Vagina (tissue), 2 donors: ENCODE measurements at regions not wholly inside any gene's neighbourhood (a gene's known extent, or its start where the extent isn't known, plus 50 kb on each side); places are given as distances from the start of the nearest gene placed in this dataset.

ENCODE experiments used
- DNase-seq, 2 donors: peaks; one replicate each; pipeline ENCODE4 v3.0.0-alpha.2; 2017; ENCODE audit errors: extremely low spot score in 2 of 2
- H3K27ac ChIP-seq: fragments of 200-600 bp; sonication (generic); one replicate; pipeline ENCODE4 v1.5.1; 2019
- H3K27me3 ChIP-seq: fragments of 200-600 bp; sonication (generic); one replicate; pipeline ENCODE4 v1.5.1; 2019
- H3K36me3 ChIP-seq, 2 donors: fragments of 200-600 bp; sonication (generic); one replicate each; pipeline ENCODE4 v1.5.1; 2017 to 2019
- H3K4me1 ChIP-seq: fragments of 200-600 bp; sonication (generic); one replicate; pipeline ENCODE4 v1.5.1; 2019
- H3K4me3 ChIP-seq, 2 donors: fragments of 200-600 bp; sonication (generic); 1 replicate in 1 of 2; 2 replicates in 1 of 2; pipeline ENCODE4 v1.5.1; 2016 to 2019
- H3K9me3 ChIP-seq: fragments of 200-600 bp; sonication (generic); one replicate; pipeline ENCODE4 v1.5.1; 2019
- POLR2A ChIP-seq, 2 donors: fragments of 450-650 bp; IDR thresholded peaks; one replicate each; pipeline ENCODE4 v1.6.1; 2017; ENCODE audit warnings: antibody characterized with exemption in 2 of 2, mild to moderate bottlenecking in 2 of 2, moderate library complexity in 2 of 2
- POLR2AphosphoS5 ChIP-seq, 2 donors: sonication (generic); formaldehyde crosslinking; IDR thresholded peaks; one replicate each; pipeline ENCODE4 v1.9.0; 2017; ENCODE audit warnings: antibody characterized with exemption in 2 of 2, mild to moderate bottlenecking in 2 of 2, low read depth in 1 of 2; ENCODE audit not compliant: insufficient read depth in 1 of 2
- intact Hi-C: fragments of 100-400 bp; cut with DNase I; formaldehyde crosslinking; loops from one replicate; pipeline ENCODE4 v1.15.1; 2023
- TF ChIP-seq, protein P1 (sequence below), 3 experiments: fragments of 450-650 bp in 2 of 3; fragments of 200-600 bp in 1 of 3; sonication (generic) in 1 of 3; IDR thresholded peaks; one replicate each; pipeline ENCODE4 v1.5.1; 2017 to 2019; ENCODE audit warnings: antibody characterized with exemption in 3 of 3, mild to moderate bottlenecking in 2 of 3, moderate library complexity in 2 of 3

DNA sequence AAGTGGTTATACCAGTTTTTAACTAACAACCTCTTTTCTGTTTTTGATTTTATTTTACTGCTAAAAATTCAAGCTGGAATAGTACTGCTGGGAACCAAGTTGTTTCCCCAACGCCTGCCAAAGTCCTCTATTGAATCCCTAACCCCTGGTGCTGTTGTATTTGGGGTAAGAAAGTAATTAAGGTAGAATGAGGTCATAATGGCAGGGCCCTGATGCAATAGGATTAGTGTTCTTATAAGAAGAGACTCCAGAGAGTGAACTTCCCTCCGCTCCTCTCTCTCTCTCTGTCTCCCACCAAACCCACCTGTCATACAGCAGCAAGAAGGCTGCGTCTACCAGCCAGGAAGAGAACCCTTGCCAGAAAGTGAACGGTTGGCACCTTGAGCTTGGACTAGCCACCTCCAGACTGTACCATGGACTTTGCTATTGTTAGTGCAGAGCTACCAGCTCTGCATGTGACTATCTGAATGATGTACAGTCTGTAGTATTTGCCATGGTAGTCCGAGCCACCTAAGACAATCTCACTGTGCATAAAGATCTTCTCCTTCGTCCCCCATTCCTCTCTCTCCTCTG is 86.5 kb upstream of the KLF6 start:
- Histone ChIP-seq H3K27ac (no peak overlapping the region), H3K27me3 (no peaks in the 10 kb centered on the region), H3K4me3 (no peak overlapping the region), H3K4me1 (peaks cover 11% of the 10 kb centered on the region), H3K9me3 (no peaks in the 10 kb centered on the region), H3K36me3 (no peaks in the 10 kb centered on the region)
- intact Hi-C loops = no loop called here
- TF ChIP-seq, protein P1, sequence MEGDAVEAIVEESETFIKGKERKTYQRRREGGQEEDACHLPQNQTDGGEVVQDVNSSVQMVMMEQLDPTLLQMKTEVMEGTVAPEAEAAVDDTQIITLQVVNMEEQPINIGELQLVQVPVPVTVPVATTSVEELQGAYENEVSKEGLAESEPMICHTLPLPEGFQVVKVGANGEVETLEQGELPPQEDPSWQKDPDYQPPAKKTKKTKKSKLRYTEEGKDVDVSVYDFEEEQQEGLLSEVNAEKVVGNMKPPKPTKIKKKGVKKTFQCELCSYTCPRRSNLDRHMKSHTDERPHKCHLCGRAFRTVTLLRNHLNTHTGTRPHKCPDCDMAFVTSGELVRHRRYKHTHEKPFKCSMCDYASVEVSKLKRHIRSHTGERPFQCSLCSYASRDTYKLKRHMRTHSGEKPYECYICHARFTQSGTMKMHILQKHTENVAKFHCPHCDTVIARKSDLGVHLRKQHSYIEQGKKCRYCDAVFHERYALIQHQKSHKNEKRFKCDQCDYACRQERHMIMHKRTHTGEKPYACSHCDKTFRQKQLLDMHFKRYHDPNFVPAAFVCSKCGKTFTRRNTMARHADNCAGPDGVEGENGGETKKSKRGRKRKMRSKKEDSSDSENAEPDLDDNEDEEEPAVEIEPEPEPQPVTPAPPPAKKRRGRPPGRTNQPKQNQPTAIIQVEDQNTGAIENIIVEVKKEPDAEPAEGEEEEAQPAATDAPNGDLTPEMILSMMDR (IDR thresholded peaks at IDR 0.05) = no peak
- no peak for TF ChIP-seq POLR2AphosphoS5 (IDR thresholded peaks at IDR 0.05; ENCODE audit: insufficient read depth in 1 of 2, low read depth in 1 of 2)
- TF ChIP-seq POLR2A (IDR thresholded peaks at IDR 0.05) = no peak
- no peak for DNase-seq

DNA sequence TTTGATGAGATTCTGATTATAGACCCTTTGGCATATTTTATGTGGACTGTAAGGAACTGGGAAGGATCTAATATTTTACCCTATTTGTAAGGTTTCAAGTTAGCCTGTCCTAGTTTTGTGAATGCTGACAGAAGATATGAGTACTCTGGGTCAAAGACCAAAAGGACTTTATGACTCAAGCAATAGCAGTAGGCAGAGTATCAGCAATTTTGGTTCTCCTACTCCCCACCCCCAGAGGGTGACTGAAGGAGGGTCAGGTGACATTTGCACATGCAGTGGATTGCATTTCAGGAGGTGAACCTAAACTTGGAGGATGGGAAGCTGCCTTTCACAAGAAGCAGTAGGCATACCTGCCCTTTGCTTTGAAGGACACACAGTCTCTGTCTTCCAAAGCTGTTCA is 84.0 kb upstream of the KLF6 start:
- no peaks in the 10 kb centered on the region for H3K9me3 ChIP-seq
- H3K27me3 ChIP-seq = no peaks in the 10 kb centered on the region
- DNase-seq = no peak
- H3K4me1 ChIP-seq = peaks cover 7% of the 10 kb centered on the region
- H3K27ac ChIP-seq = no peak overlapping the region
- no peak overlapping the region for H3K4me3 ChIP-seq
- no peak for TF ChIP-seq POLR2A (IDR thresholded peaks at IDR 0.05)
- TF ChIP-seq POLR2AphosphoS5 (IDR thresholded peaks at IDR 0.05; ENCODE audit: insufficient read depth in 1 of 2, low read depth in 1 of 2) = no peak
- TF ChIP-seq, protein P1 (IDR thresholded peaks at IDR 0.05) = no peak
- H3K36me3 ChIP-seq = no peaks in the 10 kb centered on the region
- intact Hi-C loops = no loop called here

DNA sequence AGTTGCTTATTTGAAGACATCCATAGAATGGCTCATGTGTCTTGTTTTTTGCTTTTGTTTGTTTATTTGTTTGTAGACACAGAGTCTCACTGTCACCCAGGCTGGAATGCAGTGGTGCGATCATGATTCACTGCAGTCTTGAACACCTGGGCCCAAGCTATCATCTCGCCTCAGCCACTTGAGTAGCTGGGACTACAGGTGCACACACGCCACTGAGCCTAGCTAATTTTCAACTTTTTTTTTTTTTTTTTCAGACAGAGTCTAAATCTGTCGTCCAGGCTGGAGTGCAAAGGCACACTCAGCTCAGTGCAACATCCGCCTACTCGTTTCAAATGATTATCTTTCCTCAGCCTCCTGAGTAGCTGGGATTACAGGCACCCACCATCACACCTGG is 83.3 kb upstream of the KLF6 start:
- no peak for DNase-seq
- TF ChIP-seq, protein P1 (IDR thresholded peaks at IDR 0.05) = no peak
- TF ChIP-seq POLR2A (IDR thresholded peaks at IDR 0.05) = no peak
- no peak for TF ChIP-seq POLR2AphosphoS5 (IDR thresholded peaks at IDR 0.05; ENCODE audit: insufficient read depth in 1 of 2, low read depth in 1 of 2)
- Histone ChIP-seq H3K27me3 (no peaks in the 10 kb centered on the region), H3K4me3 (no peak overlapping the region), H3K9me3 (no peaks in the 10 kb centered on the region), H3K27ac (no peak overlapping the region), H3K36me3 (no peaks in the 10 kb centered on the region), H3K4me1 (no peaks in the 10 kb centered on the region)
- intact Hi-C loops = no loop called here

DNA sequence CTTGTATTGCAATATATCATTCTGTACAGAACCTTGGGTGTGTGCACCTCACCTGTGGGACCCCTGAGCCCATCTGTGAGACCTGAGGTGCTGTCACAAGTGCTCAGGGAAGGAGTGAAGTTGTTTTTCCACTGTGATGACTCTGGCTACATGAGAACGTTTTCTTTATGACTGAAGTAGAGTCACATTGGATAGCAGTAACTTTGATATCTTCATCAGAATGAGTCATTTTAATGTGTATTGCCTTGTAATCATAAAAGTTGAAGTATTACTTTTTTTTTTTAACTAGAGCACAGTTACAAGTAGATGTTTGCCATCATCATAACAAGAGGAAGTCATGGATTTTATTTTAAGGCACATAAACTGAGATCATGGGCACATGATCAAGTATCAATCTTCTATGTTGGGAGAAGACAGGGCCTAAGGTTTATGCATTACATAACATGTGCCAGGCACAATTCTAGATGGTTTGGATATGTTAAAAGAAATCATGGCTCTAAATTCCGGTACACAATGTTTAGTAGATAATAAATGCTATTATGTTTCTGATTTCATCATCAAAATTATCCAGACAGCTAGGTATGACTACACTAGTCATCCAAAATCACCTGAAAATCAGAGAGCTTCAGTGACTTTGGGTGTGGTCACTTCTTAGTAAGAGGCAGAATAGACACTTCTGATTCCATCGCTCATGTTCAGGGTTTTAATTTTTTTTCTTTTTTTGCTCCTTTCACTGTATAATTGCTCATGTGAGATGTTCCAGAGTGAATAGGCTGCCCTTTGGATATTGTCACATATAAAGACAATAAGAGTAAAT is 82.7 kb upstream of the KLF6 start:
- TF ChIP-seq, protein P1 (IDR thresholded peaks at IDR 0.05) = no peak
- TF ChIP-seq POLR2A (IDR thresholded peaks at IDR 0.05) (no peak), POLR2AphosphoS5 (IDR thresholded peaks at IDR 0.05; ENCODE audit: insufficient read depth in 1 of 2, low read depth in 1 of 2) (no peak)
- Histone ChIP-seq H3K4me3 (no peak overlapping the region), H3K9me3 (no peaks in the 10 kb centered on the region), H3K4me1 (no peaks in the 10 kb centered on the region), H3K27ac (no peak overlapping the region), H3K36me3 (no peaks in the 10 kb centered on the region), H3K27me3 (no peaks in the 10 kb centered on the region)
- no peak for DNase-seq
- intact Hi-C loops = no loop called here

DNA sequence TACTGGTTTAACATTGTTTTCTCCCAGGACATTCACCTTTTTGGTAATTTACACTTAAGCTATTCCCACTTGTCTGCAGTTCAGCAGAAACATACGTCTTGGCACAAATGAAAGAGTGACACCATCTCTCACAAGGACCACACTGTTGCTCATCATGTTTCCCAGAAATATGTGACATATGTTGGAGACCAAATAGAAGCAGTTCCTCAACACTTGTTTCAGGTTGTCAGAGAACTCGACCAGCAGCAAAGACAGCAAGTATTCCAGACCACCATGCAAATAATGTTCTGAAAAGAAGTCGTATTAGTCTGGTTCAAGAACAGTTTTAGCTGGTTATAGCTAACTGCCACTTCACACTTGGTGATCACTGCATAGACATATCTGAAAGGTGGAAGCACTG is 81.3 kb upstream of the KLF6 start:
- Histone ChIP-seq H3K9me3 (no peaks in the 10 kb centered on the region), H3K36me3 (no peaks in the 10 kb centered on the region), H3K4me1 (no peaks in the 10 kb centered on the region), H3K27ac (no peak overlapping the region), H3K27me3 (no peaks in the 10 kb centered on the region), H3K4me3 (no peak overlapping the region)
- no peak for DNase-seq
- TF ChIP-seq, protein P1 (IDR thresholded peaks at IDR 0.05) = no peak
- TF ChIP-seq POLR2AphosphoS5 (IDR thresholded peaks at IDR 0.05; ENCODE audit: insufficient read depth in 1 of 2, low read depth in 1 of 2) (no peak), POLR2A (IDR thresholded peaks at IDR 0.05) (no peak)
- intact Hi-C loops = no loop called here
